GM04504 (cell line): ENCODE measurements at regions not wholly inside any gene's neighbourhood (a gene's known extent, or its start where the extent isn't known, plus 50 kb on each side); places are given as distances from the start of the nearest gene placed in this dataset.
"Not testable (repeated sequence)": the region's sequence is repeated elsewhere in the genome, so short reads cannot be mapped to it uniquely, and the experiment has no call there.

Experiments used
- DNase-seq: peaks from one replicate; pipeline ENCODE4 v3.0.0-alpha.2; 2012; ENCODE audit warnings: low read depth

GRCh38 chr11:114805431-114805830, 127.1 kb downstream of the NXPE2 start:
- not testable (repeated sequence) for DNase-seq

GRCh38 chr11:114811971-114812370, 133.6 kb downstream of the NXPE2 start:
- no peak for DNase-seq

GRCh38 chr11:114812733-114813132, 134.4 kb downstream of the NXPE2 start:
- DNase-seq = no peak

- no peak for DNase-seq
Observed at GRCh38 chr11:114813189-114813718, 134.9 kb downstream of the NXPE2 start.

GRCh38 chr11:114815176-114815575, 136.8 kb downstream of the NXPE2 start:
- no peak for DNase-seq

GRCh38 chr11:114815761-114816160, 137.4 kb downstream of the NXPE2 start:
- no peak for DNase-seq

GRCh38 chr11:114816791-114817190, 138.5 kb downstream of the NXPE2 start:
- DNase-seq = no peak

- no peak for DNase-seq
Observed at GRCh38 chr11:114818382-114818781, 140.1 kb downstream of the NXPE2 start.

GRCh38 chr11:114819028-114819427, 140.7 kb downstream of the NXPE2 start:
- no peak for DNase-seq

GRCh38 chr11:114820621-114821020, 142.3 kb downstream of the NXPE2 start:
- no peak for DNase-seq

GRCh38 chr11:114821621-114822412, 143.5 kb downstream of the NXPE2 start:
- no peak for DNase-seq

- DNase-seq = no peak
Observed at GRCh38 chr11:114826910-114827442, 148.6 kb downstream of the NXPE2 start.

- DNase-seq = no peak
Observed at GRCh38 chr11:114827736-114828135, 149.4 kb downstream of the NXPE2 start.

- DNase-seq = no peak
Observed at GRCh38 chr11:114832532-114833125, 154.3 kb downstream of the NXPE2 start.

- DNase-seq = no peak
Observed at GRCh38 chr11:114836161-114836560, 157.8 kb downstream of the NXPE2 start.

GRCh38 chr11:114844896-114845295, 166.6 kb downstream of the NXPE2 start:
- no peak for DNase-seq

GRCh38 chr11:114845766-114846415, 167.6 kb downstream of the NXPE2 start:
- DNase-seq = no peak

GRCh38 chr11:114846416-114846791, 168.1 kb downstream of the NXPE2 start:
- no peak for DNase-seq

- DNase-seq = no peak
Observed at GRCh38 chr11:114847306-114847975, 169.1 kb downstream of the NXPE2 start.

GRCh38 chr11:114848027-114848426, 169.7 kb downstream of the NXPE2 start:
- DNase-seq = no peak

GRCh38 chr11:114857281-114857680, 179.0 kb downstream of the NXPE2 start:
- no peak for DNase-seq

- DNase-seq = no peak
Observed at GRCh38 chr11:114864896-114865295, 186.6 kb downstream of the NXPE2 start.
